Mammary epithelial cell (primary cell): ENCODE measurements at regions not wholly inside any gene's neighbourhood (a gene's known extent, or its start where the extent isn't known, plus 50 kb on each side); places are given as distances from the start of the nearest gene placed in this dataset.

Experiments used
- CTCF ChIP-seq, 2 donors: IDR thresholded peaks in 1 of 2; conservative IDR thresholded peaks in 1 of 2; 2 replicates each; pipeline ENCODE4 v1.5.1; 2011 to 2012; ENCODE audit warnings: inconsistent platforms in 2 of 2, low read length in 2 of 2, mild to moderate bottlenecking in 2 of 2, control low read depth in 1 of 2, low read depth in 1 of 2; ENCODE audit not compliant: insufficient read depth in 1 of 2; ENCODE audit errors: extremely low read depth in 1 of 2
- EZH2 ChIP-seq: IDR thresholded peaks from 2 replicates; pipeline ENCODE4 v1.6.1; 2012; ENCODE audit warnings: low read length, inconsistent platforms, borderline replicate concordance

- TF ChIP-seq EZH2 (no peak), CTCF (conservative IDR thresholded peaks at IDR 0.05 in 1 of 2, IDR thresholded peaks at IDR 0.05 in 1 of 2; ENCODE audit: extremely low read depth in 1 of 2, insufficient read depth in 1 of 2, low read depth in 1 of 2, low read length in 2 of 2) (no peak)
Measured at GRCh38 chr16:86896976-86897375, 318.6 kb downstream of the FOXL1 start.
